CD4-positive, alpha-beta T cell treated with Interleukin-12 subunit alpha and Interleukin-12 subunit beta, for 1 hour (primary cell): ENCODE measurements at regions not wholly inside any gene's neighbourhood (a gene's known extent, or its start where the extent isn't known, plus 50 kb on each side); places are given as distances from the start of the nearest gene placed in this dataset.
A peak's percentile ranks its signal among the peaks of the same experiment; 100 is the strongest.

ENCODE experiments used
- DNase-seq: peaks from one replicate; pipeline ENCODE4 v3.0.0-alpha.2; 2020

- peak; percentile 2 for DNase-seq
These were observed 1211.1 kb upstream of the GJE1 start for GRCh38 chr6:140921366-140922226.

- no peak for DNase-seq
These were observed 1214.8 kb upstream of the GJE1 start for GRCh38 chr6:140917911-140918310.

GRCh38 chr6:140915551-140915950 lies 1217.2 kb upstream of the GJE1 start:
- no peak for DNase-seq

GRCh38 chr6:140915103-140915502 lies 1217.6 kb upstream of the GJE1 start:
- no peak for DNase-seq

- DNase-seq, result no peak
These were observed 1220.0 kb upstream of the GJE1 start for GRCh38 chr6:140912686-140913085.

GRCh38 chr6:140909625-140910024 lies 1223.1 kb upstream of the GJE1 start:
- DNase-seq, result no peak

- DNase-seq, result no peak
These were observed 1223.6 kb upstream of the GJE1 start for GRCh38 chr6:140909156-140909555.

- no peak for DNase-seq
These were observed 1224.2 kb upstream of the GJE1 start for GRCh38 chr6:140908505-140908904.

- DNase-seq, result no peak
These were observed 1225.5 kb upstream of the GJE1 start for GRCh38 chr6:140907235-140907634.

- DNase-seq, result no peak
These were observed 1227.0 kb upstream of the GJE1 start for GRCh38 chr6:140905724-140906123.

- no peak for DNase-seq
These were observed 1227.7 kb upstream of the GJE1 start for GRCh38 chr6:140905050-140905449.

- DNase-seq, result no peak
These were observed 1234.7 kb upstream of the GJE1 start for GRCh38 chr6:140897804-140898573.

- DNase-seq, result no peak
These were observed 1235.4 kb upstream of the GJE1 start for GRCh38 chr6:140897349-140897748.

- no peak for DNase-seq
These were observed 1239.3 kb upstream of the GJE1 start for GRCh38 chr6:140893432-140893831.

GRCh38 chr6:140879946-140880345 lies 1252.8 kb upstream of the GJE1 start:
- DNase-seq, result no peak

- no peak for DNase-seq
These were observed 1258.7 kb upstream of the GJE1 start for GRCh38 chr6:140874066-140874465.

GRCh38 chr6:140872885-140873284 lies 1259.8 kb upstream of the GJE1 start:
- DNase-seq, result no peak

GRCh38 chr6:140871911-140872310 lies 1260.8 kb upstream of the GJE1 start:
- DNase-seq, result no peak

GRCh38 chr6:140867336-140867735 lies 1265.4 kb upstream of the GJE1 start:
- DNase-seq, result no peak

- DNase-seq, result no peak
These were observed 1274.2 kb upstream of the GJE1 start for GRCh38 chr6:140858381-140858971.

- no peak for DNase-seq
These were observed 1274.9 kb upstream of the GJE1 start for GRCh38 chr6:140857739-140858380.

- no peak for DNase-seq
These were observed 1277.2 kb upstream of the GJE1 start for GRCh38 chr6:140855520-140855919.

- no peak for DNase-seq
These were observed 1278.4 kb upstream of the GJE1 start for GRCh38 chr6:140854318-140854717.
